Adrenal gland (tissue), 9 donors: ENCODE measurements at regions not wholly inside any gene's neighbourhood (a gene's known extent, or its start where the extent isn't known, plus 50 kb on each side); places are given as distances from the start of the nearest gene placed in this dataset.

ENCODE experiments used
- DNase-seq, 7 donors: peaks; one replicate each; pipeline ENCODE4 v3.0.0-alpha.2; 2019 to 2020
- H3K27ac ChIP-seq, 5 donors: fragments of 200-600 bp; sonication (generic) in 4 of 5; 1 replicate in 3 of 5; 2 replicates in 2 of 5; pipeline versions ENCODE4 v1.5.1 to v1.8.0; 2016 to 2020; ENCODE audit warnings: mild to moderate bottlenecking in 1 of 5
- H3K27me3 ChIP-seq: fragments of 200-600 bp; 2 replicates; pipeline ENCODE4 v1.8.0; 2021
- H3K36me3 ChIP-seq, 2 donors: fragments of 200-600 bp; replicated peaks in 1 of 2; 1 replicate in 1 of 2; 2 replicates in 1 of 2; pipeline versions ENCODE4 v1.5.1 to v1.8.0; 2018 to 2022
- H3K4me1 ChIP-seq, 2 donors: fragments of 200-600 bp; replicated peaks in 1 of 2; 1 replicate in 1 of 2; 2 replicates in 1 of 2; pipeline versions ENCODE4 v1.5.1 to v1.8.0; 2018 to 2021
- H3K4me3 ChIP-seq, 4 donors: fragments of 200-600 bp; sonication (generic) in 3 of 4; one replicate each; pipeline ENCODE4 v1.5.1; 2016 to 2018
- H3K9me3 ChIP-seq, 3 donors: fragments of 200-600 bp; sonication (generic) in 1 of 3; replicated peaks in 1 of 3; 1 replicate in 2 of 3; 2 replicates in 1 of 3; pipeline versions ENCODE4 v1.5.1 to v1.8.0; 2016 to 2021
- CTCF ChIP-seq, 6 experiments: fragments of 450-650 bp in 4 of 6; fragments of 200-600 bp in 2 of 6; sonication (generic) in 1 of 6; IDR thresholded peaks; 1 replicate in 5 of 6; 2 replicates in 1 of 6; pipeline versions ENCODE4 v1.5.1 to v1.8.0; 2016 to 2021; ENCODE audit warnings: antibody characterized with exemption in 6 of 6, mild to moderate bottlenecking in 2 of 6, moderate library complexity in 1 of 6
- POLR2A ChIP-seq, 2 donors: fragments of 450-650 bp; IDR thresholded peaks; one replicate each; pipeline ENCODE4 v1.6.1; 2017; ENCODE audit warnings: antibody characterized with exemption in 2 of 2, mild to moderate bottlenecking in 2 of 2, moderate library complexity in 1 of 2
- WGBS, 4 donors: extraction: QIAGEN DNeasy Blood & Tissue Kit in 2 of 4; methylation state at CpG; one replicate each; pipeline versions ENCODE4 v1.1.5 to v1.1.7; 2013 to 2017; 5-methylcytosine and 5-hydroxymethylcytosine counted together
- intact Hi-C, 2 donors: fragments of 100-400 bp; cut with DNase I; formaldehyde crosslinking; loops; one replicate each; pipeline versions ENCODE4 v1.14.1 to v1.15.0; 2022 to 2023
- donor health status: healthy with polysubstance abuse.
- donor health status: Bipolar disorder and iron deficiency.
- donor health status: DM: yes; HTN: yes; CAD: no.
- donor health status: DM: no; HTN: no; CAD: no.
- donor health status: DM: no; HTN: no; CAD: no.

- no peak for TF ChIP-seq CTCF (IDR thresholded peaks at IDR 0.05)
- no peak for TF ChIP-seq POLR2A (IDR thresholded peaks at IDR 0.05)
- intact Hi-C loops: no loop called here
- no peak for DNase-seq
- H3K4me1 ChIP-seq: no peaks in the 10 kb centered on the region
- H3K36me3 ChIP-seq: no peaks in the 10 kb centered on the region
- WGBS, 4 donors: 66 to 83% (median 76%) methylated on average over 3 of the region's 3 CpGs
- H3K9me3 ChIP-seq: no peaks in the 10 kb centered on the region
- H3K27me3 ChIP-seq: no peaks in the 10 kb centered on the region
- H3K27ac ChIP-seq: no peak overlapping the region
- H3K4me3 ChIP-seq: no peak overlapping the region
Measured at GRCh38 chr3:102098130-102098885, 249.0 kb downstream of the NFKBIZ start.

GRCh38 chr3:102099913-102100312 lies 250.6 kb downstream of the NFKBIZ start:
- Histone ChIP-seq H3K27me3 (no peaks in the 10 kb centered on the region), H3K4me1 (no peaks in the 10 kb centered on the region), H3K4me3 (no peak overlapping the region), H3K36me3 (no peaks in the 10 kb centered on the region), H3K9me3 (no peaks in the 10 kb centered on the region), H3K27ac (no peak overlapping the region)
- intact Hi-C loops: no loop called here
- no peak for DNase-seq
- TF ChIP-seq CTCF (IDR thresholded peaks at IDR 0.05): no peak
- WGBS, 4 donors: 58 to 74% (median 67%) methylated on average over 1 of the region's 1 CpG

- no peak overlapping the region for H3K27ac ChIP-seq
- no peaks in the 10 kb centered on the region for H3K27me3 ChIP-seq
- H3K36me3 ChIP-seq: no peaks in the 10 kb centered on the region
- 45 to 50% (median 48%) methylated on average over 3 of the region's 3 CpGs for WGBS, 4 donors
- no peaks in the 10 kb centered on the region for H3K4me1 ChIP-seq
- TF ChIP-seq POLR2A (IDR thresholded peaks at IDR 0.05): no peak
- TF ChIP-seq CTCF (IDR thresholded peaks at IDR 0.05): no peak
- intact Hi-C loops: no loop called here
- H3K9me3 ChIP-seq: no peaks in the 10 kb centered on the region
- H3K4me3 ChIP-seq: no peak overlapping the region
- no peak for DNase-seq
Measured at GRCh38 chr3:102102394-102102793, 253.1 kb downstream of the NFKBIZ start.

DNA sequence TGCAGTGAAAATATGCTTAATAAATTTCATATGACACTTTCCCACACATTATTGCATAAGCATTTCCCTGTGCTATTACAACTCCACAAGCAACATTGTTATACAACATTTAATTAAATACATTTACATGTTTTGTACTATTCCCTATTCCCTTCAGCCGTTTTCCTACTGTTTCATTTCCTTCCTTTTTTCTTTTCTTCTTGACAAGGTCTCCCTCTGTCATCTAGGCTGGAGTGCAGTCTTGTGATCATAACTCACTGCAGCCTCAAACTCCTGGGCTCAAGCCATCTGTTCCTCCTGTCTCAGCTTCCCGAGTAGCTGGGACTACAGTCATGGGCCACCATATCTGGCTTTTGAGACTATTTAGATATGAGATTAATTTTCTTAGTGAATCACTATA lies 254.7 kb downstream of the NFKBIZ start:
- H3K27ac ChIP-seq: no peak overlapping the region
- WGBS, 4 donors: 21 to 26% (median 23%) methylated on average over 2 of the region's 2 CpGs
- intact Hi-C loops: no loop called here

More for the DNA sequence above, 254.7 kb downstream of the NFKBIZ start:
- DNase-seq: no peak
- H3K36me3 ChIP-seq: no peaks in the 10 kb centered on the region
- H3K27me3 ChIP-seq: no peaks in the 10 kb centered on the region
- no peak for TF ChIP-seq CTCF (IDR thresholded peaks at IDR 0.05)
- no peak for TF ChIP-seq POLR2A (IDR thresholded peaks at IDR 0.05)
- H3K4me1 ChIP-seq: no peaks in the 10 kb centered on the region
- no peak overlapping the region for H3K4me3 ChIP-seq
- no peaks in the 10 kb centered on the region for H3K9me3 ChIP-seq
